Loucy (cell line): ENCODE measurements at regions not wholly inside any gene's neighbourhood (a gene's known extent, or its start where the extent isn't known, plus 50 kb on each side); places are given as distances from the start of the nearest gene placed in this dataset.

Experiments
- CTCF ChIP-seq: fragments of 200-600 bp; sonication (generic); conservative IDR thresholded peaks from 2 replicates; pipeline ENCODE4 v1.5.1; 2014; ENCODE audit warnings: mild to moderate bottlenecking, antibody characterized with exemption, low read length
- EZH2phosphoT487 ChIP-seq: fragments of 200-600 bp; IDR thresholded peaks from 2 replicates; pipeline ENCODE4 v1.6.1; 2018; ENCODE audit warnings: antibody characterized with exemption, mild to moderate bottlenecking, moderate library complexity, borderline replicate concordance

- TF ChIP-seq CTCF (no peak), EZH2phosphoT487 (no peak)
Observed at GRCh38 chr10:64753516-64753915, 1232.3 kb downstream of the REEP3 start.
